HG02981 (cell line): ENCODE measurements at regions not wholly inside any gene's neighbourhood (a gene's known extent, or its start where the extent isn't known, plus 50 kb on each side); places are given as distances from the start of the nearest gene placed in this dataset.
"Not testable (repeated sequence)": the region's sequence is repeated elsewhere in the genome, so short reads cannot be mapped to it uniquely, and the experiment has no call there.

Experiments used
- ATAC-seq: cut with Tn5 transposase; IDR thresholded peaks from one replicate; pipeline ENCODE4 v1.9.1; 2021; ENCODE audit warnings: mild to moderate bottlenecking, moderate library complexity; ENCODE audit not compliant: unreplicated experiment

GRCh38 chr20:51193066-51193772, 170.3 kb upstream of the KCNG1 start:
- no peak for ATAC-seq

DNA sequence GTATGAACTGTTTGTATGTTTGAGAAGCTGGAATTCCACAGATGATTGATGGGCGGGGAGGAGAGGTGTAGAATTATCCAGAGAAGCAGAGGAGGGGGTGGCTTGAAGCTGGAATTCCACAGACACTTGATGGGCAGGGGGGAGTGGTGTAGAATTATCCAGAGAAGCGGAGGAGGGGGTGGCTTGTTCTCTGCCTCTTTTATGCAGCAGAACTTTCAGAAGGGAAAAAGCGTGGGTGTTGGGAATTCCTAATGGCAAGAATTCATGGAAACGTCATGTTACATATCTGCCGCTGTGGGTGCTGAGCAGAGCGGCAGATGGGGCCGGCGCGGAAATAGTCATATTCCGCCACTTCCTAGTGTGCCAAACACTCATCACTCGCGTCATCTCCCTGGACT, 167.9 kb upstream of the KCNG1 start:
- no peak for ATAC-seq

DNA sequence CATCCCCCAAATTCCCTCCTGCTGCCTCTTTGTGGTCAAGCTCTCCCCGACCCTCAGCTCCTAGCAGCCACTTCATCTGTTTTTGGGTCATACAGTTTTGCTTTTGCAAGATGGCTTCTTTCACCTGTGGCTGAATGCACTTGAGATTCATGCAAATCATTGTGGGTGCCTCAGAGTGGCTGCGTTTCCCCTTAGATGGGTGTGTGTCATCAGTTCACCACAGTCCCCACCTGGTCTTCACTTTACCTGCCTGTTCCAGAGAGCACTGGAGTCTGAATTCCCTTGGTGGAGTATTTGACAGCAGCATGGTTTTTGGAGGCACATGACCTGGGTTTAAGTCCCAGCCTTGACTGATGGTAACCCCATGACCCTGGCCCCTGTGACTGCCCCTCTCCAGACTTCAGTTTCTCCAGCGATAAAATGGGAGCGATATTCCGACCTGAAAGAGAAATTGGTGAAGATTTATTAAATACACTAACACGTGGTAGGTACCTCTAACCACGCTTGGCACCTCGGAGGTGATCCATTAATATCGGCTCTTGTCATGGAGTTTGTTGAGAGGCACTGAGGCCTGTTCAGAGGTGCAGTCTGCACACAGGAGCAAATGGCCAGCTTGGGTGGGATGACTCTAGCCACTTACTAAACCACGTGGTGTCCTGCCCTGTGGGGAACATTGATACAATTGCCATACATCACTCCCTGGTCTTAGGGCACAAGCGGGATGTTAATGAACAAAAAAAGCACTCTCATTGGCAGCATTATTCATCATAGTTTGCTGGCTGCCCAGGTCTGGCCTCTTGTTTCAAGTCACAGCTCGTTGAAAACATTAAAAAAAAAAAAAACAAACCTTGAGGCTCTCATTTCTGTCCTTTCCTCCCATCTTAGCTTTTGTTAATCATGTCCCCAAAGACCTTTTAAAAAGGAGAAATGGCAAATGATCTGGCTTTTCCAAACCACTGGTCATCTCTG, 167.2 kb upstream of the KCNG1 start:
- ATAC-seq = no peak

DNA sequence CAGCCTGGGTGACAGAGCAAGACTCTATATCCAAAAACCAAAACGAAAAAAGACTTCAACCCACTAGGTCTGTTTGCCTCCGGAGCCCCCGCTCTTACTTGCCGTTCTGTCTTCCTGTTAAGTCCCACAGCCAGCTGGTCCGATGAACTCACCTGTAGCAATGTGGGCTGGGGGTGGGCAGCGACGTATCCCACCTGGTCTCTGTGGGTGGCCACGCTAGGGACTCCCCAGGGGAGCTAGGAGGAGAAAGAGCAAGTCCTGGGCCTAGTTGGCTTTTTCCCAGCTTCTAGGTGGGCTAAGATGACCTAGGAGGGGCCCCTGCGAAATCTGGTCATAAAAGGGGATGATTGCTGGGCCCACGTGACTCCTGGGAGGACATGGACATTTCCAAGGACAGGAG, 166.0 kb upstream of the KCNG1 start:
- ATAC-seq = no peak

DNA sequence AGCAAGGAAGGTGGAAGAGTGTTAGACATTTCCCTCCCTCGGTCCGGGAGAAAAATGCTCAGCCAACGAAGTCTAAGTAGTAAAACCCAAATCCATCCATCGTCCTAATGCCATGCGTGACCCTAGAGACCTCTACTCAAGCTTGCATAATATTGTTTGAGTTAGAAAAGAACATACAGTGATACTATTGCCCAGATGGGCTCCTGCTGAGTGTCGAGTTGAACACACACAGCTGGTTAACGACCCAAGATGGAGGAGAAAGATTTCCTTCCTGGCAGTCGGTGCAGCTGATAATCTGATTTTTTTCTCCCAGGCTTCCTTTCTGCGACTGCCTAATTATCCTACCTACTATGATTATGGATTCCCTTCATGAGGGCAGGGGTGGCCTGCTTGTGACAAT, 164.4 kb upstream of the KCNG1 start:
- ATAC-seq = no peak

GRCh38 chr20:51185861-51186260, 163.0 kb upstream of the KCNG1 start:
- ATAC-seq = no peak

DNA sequence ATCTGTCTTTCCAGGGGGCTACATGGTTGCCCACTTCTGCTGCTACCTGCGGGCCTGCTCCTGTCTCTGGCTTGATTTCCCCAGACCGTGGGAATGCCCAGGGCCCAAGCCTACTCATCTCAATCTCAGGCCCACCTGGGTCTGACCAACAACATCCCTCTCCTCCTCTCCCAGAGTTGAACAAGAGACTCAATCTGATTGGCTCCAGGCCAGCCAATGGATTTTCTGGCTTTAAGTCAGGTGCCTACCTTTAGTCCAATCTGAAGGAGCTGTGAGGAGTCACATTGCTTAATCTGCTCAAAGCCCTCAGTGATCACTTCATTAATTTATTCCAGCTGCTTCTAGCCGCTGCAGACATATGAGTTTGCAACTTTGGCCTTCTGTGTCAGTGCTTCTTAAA, 162.4 kb upstream of the KCNG1 start:
- no peak for ATAC-seq

DNA sequence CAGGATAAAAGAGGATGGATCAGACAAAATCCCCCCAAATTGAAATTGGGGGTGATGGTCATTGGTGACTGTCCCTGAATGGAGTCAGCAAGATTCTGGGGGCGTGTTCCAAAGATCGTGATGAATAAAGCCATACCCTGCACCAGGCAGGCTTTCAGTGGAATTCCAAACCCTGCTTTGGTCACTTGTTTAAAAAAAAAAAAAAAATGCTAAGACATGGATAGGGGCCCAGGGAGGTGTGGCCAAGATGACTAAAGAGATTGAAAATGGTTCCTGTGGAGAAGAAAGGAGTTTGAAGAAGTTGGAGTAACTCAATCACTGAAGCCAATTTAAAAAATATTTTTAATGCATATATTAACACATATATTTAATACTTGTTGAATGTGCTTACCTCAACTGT, 161.4 kb upstream of the KCNG1 start:
- ATAC-seq = no peak

DNA sequence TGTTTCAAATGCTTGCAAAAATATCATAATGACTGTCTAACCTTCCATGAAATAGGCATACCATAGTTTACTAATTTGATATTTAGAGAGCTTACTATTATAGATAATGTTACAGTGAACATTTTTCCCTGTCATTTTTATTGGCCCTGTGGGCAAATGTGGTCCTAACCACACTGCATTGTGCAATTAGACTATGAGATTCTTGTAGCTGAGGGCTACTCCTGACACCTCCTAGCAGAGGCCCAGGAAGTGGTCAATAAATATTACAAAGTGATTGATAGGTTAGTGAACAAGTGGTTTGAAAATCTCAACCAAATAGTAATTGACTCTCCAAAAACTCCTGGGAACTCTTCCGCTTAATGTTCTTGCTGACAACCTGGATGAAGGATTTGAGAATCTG, 160.5 kb upstream of the KCNG1 start:
- ATAC-seq = no peak

GRCh38 chr20:51182571-51182970, 159.7 kb upstream of the KCNG1 start:
- no peak for ATAC-seq

- no peak for ATAC-seq
Measured at GRCh38 chr20:51178153-51178552, 155.2 kb upstream of the KCNG1 start.

DNA sequence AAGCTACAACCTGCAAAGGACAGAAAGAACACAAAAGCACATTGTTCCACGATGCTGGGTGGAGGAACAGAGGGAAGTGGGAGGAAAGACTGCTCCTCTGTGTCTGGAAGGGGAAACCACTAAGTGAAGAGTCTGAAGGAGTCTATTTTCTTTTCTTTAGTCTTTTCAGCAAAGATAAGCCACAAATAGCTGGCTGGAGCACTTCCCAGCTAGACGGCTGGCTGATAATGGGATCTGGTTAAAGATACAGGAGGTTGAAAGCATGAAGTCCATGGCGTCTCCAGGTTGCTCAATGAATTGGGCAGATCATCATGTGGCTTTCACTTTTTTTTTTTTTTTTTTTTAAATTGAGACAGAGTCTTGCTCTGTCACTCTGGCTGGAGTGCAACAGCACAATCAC, 154.0 kb upstream of the KCNG1 start:
- no peak for ATAC-seq

- ATAC-seq = no peak
Measured at GRCh38 chr20:51176446-51176845, 153.5 kb upstream of the KCNG1 start.

DNA sequence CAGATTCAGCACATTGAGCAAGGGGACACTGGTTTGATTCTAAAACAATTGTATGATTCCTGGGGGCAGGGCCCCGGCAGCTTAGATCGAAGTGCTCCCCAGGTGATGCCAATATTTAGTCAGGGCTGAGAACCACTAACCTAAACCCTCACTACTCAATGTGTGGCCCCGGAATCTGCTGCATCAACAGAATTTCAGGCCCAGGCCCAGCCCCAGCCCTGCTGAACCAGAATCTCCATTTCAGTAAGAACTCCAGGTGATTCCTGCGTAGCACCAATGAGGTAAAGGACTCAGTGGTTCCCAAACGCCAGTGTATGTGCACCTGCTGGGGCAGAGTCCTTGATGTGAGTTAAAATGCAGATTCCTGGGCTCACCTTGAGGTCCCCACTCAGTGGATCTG, 152.8 kb upstream of the KCNG1 start:
- ATAC-seq = no peak

DNA sequence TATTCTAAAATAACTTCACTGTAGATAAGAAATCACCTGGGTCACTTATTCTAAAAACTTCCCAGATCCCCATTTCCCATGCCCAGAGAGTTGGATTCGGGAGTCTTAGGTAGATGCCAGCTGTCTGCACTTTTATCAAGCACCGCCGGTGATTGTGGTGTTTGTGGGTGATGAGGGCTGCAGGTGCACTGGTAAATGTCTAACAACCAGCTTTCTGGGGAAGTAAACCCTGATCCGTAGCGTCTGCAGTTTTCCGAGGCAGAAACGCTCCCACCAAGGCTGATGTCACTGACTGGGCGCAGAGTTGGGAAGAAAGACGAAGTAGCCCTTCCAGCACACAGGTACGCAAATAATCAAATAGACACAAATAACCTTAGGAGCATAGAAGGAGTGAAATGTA, 152.2 kb upstream of the KCNG1 start:
- no peak for ATAC-seq

- ATAC-seq = no peak
Measured at GRCh38 chr20:51174536-51174935, 151.6 kb upstream of the KCNG1 start.

DNA sequence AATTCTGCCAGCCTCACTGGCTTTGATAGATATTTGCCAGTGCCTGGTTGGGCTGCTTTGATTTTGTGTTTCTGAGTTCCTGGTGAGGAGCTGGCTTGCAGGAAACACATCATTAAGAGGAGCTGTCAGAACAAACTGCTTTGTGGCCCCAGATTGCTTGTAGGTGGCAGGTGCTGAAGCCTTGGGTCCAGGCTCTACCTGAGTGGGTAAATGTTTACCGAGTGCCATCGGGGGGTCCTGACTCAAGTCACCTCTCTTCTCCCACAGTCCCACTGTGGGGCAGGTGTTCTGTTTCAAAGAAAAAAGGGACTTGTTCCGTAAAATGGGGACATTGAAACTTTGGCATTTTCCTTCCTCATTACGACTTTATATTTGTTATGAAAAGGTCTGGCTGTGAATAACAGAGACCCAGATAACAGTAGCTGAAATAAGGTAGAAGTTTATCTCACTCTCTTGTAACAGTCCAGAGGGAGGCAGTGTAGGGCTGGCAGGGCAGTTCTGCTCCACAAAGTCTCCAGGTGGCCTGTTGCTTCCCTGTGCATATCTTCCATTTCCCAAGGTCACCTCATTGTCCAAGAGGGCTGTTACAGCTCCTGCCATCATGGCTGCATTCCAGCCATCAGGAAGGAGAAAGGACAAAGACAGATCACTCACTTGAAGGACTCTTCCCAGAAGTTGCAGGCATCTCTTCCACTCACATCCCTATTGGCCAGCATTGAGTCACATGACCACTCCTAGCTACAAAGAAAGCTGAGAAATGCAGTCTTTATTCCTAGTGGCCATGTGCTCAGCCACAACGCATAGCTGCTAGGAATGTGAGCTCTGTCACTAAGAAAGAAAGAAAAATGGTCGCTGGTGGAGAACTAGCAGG, 149.9 kb upstream of the KCNG1 start:
- ATAC-seq = no peak

- no peak for ATAC-seq
Measured at GRCh38 chr20:51171141-51171540, 148.2 kb upstream of the KCNG1 start.

DNA sequence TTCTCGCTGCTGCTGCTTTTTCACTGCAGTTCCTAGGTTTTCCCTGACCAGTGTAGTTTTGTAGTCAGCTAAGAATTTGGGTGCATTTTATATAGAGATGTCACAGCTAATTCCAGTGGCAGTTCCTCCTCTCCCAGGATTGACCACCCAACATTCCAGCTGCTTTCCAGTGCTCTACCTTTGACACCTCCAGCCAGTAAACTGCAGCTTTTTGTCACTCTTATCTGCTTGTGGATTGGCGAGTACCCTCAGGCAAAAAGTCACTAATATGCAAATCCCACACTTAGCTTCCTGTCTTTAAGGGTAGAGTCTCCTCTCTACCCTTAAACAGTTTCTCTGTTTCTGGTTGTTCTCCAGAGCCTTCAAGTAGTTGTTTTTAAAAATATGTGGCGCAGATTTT, 146.9 kb upstream of the KCNG1 start:
- no peak for ATAC-seq

GRCh38 chr20:51167911-51168310, 145.0 kb upstream of the KCNG1 start:
- ATAC-seq = not testable (repeated sequence)

DNA sequence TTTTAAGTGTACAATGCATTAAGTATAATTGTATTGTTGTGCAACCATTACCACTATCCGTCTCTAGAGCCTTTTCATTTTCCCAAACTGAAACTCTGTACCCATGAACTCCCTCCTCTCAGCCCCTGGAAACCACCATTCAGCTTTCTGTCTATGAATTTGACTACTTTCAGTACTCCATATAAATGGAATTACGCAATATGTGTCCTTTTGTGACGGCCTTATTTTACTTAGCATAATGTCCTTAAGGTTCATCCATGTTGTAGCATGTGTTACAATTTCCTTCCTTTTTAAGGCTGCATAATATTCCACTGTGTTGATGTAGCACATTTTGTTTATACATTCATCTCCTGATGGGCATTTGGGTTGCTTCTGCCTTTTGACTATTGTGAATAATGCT, 143.6 kb upstream of the KCNG1 start:
- ATAC-seq = no peak
